ENCODE measurements at regions not wholly inside any gene's neighbourhood (a gene's known extent, or its start where the extent isn't known, plus 50 kb on each side); places are given as distances from the start of the nearest gene placed in this dataset.
"Not testable (repeated sequence)": the region's sequence is repeated elsewhere in the genome, so short reads cannot be mapped to it uniquely, and the experiment has no call there.

DNA sequence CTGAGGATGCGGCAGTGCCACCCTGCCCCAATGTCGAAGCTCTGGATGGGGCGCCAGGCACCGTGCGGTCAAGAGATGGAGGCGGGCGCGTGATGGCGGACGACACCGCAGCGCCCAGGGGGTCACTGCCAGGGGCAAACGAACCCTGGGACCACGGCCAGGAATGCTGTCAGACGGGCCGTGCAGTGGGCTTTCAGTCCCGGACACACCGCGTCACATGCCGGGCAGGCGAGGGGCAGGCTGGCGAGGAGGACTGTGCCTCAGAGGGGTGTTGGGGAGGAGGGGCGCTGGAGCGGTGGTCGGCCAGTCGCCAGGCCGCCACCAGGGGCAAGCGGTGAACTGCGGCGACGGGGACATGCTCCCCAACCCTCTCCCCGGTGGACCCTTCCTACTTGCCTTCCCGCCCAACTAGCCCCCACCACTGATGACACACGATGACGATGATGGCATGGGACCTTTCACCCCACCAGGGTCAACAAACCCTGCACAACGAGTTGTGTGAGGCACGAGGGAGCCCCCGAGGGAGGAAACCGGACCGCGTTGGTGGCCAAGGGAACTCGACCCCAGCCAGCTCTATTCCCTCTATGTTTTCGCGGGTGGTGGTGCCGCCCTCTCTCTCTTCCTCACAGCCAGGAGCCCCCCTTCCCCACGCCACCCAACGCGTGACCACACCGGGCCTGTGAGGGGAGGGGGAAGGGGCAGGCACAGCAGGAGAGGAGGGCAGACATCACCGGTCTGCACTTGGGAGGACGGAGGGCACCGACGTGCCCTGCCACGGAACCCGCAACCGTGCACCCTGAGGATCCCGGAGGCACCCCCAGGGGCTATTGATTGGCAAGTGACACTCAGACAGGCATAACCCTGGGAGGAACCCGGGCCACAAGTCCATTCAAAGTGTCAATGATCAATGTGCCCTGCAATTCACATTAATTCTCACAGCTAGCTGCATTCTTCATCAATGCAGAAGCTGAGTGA, 1960.9 kb upstream of the DEFB115 start:
- no peak for DNase-seq (ENCODE audit: low spot score)

GRCh38 chr20:29297411-29298270, 1959.8 kb upstream of the DEFB115 start:
- no peak for DNase-seq (ENCODE audit: low spot score)

DNA sequence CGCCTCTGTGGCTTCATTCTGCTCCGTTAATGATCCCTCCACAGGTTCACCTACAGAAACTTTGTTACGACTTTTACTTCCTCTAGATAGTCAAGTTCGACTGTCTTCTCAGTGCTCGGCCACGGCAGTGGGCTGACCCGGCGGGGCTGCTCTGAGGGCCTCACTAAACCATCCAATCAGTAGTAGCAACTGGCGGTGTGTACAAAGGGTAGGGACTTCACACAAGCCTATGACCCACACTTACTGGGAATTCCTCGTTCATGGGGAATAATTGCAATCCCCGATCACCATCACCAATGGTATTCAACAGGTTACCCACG, 1959.2 kb upstream of the DEFB115 start:
- DNase-seq (ENCODE audit: low spot score) = no peak

DNA sequence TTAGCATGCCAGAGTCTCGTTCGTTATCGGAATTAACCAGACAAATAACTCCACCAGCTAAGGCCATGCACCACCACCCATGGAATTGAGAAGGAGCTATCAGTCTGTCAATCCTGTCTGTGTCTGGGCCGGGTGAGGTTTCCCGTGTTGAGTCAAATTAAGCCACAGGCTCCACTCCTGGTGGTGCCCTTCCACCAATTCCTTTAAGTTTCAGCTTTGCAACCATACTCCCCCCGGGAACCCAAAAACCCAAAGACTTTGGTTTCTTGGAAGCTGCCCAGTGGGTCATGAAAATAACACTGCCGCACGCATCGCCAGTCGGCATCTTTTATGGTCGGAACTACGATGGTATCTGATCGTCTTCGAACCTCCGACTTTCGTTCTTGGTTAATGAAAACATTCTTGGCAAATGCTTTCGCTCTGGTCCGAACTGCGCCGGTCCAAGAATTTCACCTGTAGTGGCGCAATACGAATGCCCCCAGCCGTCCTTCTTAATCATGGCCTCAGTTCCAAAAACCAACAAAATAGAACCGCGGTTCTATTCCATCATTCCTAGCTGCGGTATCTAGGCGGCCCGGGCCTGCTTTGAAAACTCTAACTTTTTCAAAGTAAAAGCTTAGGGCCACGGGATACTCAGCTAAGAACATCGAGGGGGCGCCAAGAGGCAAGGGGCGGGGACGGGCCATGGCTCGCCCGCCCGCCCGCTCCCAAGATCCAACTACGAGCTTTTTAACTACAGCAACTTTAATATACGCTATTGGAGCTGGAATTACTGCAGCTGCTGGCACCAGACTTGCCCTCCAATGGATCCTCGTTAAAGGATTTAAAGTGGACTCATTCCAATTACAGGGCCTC, 1958.5 kb upstream of the DEFB115 start:
- DNase-seq (ENCODE audit: low spot score) = no peak

DNA sequence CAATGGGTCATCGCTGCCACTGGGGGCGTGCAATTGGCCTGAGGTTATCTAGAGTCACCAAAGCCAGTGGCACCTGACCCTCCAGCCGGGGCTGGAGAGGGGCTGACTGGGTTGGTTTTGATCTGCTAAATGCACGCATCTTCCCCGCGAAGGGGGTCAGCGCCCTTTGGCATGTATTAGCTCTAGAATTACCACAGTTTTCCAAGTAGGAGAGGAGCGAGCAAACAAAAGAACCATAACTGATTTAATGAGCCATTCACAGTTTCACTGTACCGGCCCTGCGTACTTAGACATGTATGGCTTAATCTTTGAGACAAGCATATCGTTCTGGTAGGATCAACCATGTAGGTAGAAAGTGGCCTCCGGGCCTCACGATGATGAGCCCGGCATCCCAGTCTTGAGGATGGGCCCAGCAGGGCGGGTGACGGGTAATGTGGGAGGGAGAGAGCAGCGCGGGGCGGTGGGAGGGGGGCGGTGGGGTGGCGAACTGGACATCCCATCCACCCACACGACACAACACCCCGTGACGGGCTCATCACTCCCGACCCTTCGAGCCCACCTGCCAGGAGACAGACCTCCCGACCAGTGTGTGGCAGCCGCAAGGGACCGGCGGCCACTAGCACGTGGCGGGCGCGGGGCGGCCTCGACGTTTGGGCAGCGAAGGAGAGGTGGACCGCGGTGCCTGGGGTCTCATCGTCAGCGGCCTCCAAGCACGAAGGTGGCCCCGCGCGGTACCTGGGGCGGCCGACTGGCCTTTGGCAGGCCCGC, 1957.5 kb upstream of the DEFB115 start:
- DNase-seq (ENCODE audit: low spot score) = no peak

GRCh38 chr20:29300579-29301551, 1956.6 kb upstream of the DEFB115 start:
- DNase-seq (ENCODE audit: low spot score) = no peak

DNA sequence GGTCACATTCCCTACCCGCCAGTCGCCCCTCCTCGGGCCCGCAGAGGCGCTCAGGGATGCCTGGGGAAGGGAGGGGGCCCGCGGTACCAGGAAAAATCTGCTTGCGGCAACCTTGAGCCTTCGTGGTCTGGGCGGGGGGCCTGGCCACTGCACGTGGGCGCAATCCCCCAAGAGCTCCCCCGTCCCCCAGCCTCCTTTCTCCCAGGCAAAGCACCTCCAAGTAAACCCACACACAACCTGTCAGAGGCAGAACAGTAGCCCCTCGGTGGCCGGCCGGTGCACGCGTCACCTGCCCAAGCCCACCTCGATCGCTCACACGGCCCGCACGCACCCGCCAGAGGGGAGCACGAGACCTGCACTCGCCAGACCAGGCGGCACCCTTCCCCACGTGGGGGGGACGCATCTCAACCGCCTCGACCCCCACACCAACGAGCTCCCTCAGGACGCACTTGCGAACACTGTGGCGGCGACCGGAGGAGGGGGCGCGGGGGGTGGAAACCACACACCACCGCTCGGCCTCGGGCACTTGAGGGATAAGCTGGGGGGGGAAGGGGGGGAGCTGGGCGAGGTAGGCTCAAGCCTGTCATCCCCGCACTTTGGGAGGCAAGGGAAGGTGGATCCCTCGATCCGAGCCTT, 1955.7 kb upstream of the DEFB115 start:
- DNase-seq (ENCODE audit: low spot score) = no peak

- DNase-seq (ENCODE audit: low spot score) = no peak
Observed at GRCh38 chr20:29302979-29303644, 1954.4 kb upstream of the DEFB115 start.

DNA sequence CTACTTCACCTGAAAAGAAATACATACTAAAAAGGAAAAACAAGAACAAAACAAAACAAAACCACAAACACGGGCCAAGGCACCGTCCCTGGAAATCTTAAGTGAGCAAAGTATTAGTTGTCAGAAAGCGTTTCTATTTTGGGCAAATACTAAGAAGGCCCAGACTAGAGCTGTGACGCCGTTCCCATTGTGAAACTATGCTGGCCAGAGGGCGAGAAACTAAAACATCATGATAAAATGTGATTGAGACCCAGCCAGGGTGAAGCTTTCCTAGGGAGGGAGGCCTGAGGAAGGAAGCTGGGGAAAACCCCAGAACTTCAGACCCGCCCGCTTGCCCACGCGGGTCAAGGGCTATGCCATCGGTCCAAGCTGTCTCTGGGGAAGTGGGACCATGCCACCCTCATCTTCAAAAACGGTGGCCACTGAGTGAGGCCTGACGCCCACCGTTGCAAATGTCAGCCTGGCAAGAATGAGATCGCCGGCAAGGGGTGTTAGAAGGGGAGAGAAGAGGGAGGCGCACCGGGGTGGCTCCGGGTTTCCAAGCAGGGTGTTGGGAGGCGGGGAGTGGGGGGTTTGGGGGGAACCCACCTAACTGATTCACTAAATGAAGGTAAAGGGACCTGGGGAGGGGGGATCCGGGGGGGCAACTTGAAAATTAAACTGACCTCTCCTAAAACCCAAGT, 1950.9 kb upstream of the DEFB115 start:
- DNase-seq (ENCODE audit: low spot score) = no peak

GRCh38 chr20:29307484-29307883, 1950.0 kb upstream of the DEFB115 start:
- not testable (repeated sequence) for DNase-seq (ENCODE audit: low spot score)

DNA sequence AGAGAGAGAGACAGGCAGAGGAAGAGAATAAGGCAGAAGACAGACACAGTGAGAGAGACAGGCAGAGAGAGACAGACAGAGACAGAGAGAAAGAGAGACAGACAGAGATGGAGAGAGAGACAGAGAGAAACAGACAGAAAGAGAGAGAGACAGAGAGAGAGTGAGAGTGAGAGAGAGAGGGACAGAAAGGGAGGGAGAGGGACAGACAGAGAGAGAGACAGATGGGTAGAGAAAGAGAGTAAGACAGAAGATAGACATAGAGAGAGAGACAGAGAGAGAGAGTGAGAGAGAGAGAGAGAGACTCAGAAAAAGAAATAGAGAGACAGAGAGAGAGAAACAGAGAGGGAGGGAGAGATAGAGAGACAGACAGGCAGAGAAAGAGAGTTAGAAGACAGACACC, 1948.5 kb upstream of the DEFB115 start:
- DNase-seq (ENCODE audit: low spot score) = not testable (repeated sequence)

DNA sequence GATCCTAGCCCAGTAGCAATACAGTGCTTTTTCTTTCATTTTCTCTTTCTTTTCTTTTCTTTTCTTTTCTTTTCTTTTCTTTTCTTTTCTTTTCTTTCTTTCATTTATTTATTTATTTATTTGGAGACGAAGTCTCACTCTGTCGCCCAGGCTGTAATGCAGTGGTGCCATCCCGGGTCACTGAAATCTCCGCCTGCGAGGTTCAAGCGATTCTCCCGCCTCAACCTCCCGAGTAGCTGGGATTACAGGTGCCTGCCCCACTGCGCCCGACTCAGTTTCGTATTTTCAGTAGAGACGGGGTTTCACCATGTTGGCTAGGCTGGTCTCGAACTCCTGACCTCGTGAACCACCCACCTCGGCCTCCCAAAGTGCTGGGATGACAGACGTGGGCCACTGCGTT, 1948.0 kb upstream of the DEFB115 start:
- not testable (repeated sequence) for DNase-seq (ENCODE audit: low spot score)

DNA sequence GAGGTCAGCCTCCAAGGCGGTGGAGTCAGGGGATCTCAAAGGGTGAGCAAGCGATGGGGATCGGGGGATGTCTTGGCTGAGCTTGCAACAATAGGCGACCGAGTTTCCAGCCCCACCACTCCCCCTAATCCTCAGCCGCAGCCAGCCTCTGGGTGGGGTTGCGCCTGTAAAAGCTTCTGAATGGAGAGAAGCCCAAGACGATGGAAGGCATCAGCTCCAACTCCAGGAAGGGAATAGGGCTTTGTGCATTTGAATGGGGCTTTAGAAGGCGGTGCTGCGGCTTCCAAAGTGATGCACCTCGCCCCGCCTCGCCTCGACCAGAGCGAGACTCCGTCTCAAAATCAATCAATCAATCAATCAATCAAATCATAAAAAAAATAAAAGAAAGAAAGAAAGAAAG, 1946.4 kb upstream of the DEFB115 start:
- not testable (repeated sequence) for DNase-seq (ENCODE audit: low spot score)

GRCh38 chr20:29312679-29313078, 1944.8 kb upstream of the DEFB115 start:
- DNase-seq (ENCODE audit: low spot score) = not testable (repeated sequence)

DNA sequence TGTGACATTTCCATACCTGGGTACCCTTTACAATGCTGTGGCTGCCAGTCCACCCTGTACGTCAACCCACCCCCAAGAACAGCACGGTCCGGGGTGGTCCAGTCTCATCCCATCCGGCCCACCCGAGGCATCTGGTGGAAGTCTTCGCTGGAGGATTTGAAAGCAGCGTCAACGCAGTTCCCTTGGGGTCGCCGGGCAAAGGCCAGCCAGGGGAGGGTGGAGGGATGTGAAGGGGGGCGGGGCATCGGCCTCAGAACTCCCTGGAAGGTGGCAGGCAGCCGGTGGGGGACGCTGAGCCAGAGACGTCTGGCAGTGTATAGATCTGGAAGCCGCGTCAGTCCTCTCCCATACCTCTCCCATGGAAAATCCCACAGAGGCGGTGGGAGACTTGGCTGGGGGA, 1944.0 kb upstream of the DEFB115 start:
- DNase-seq (ENCODE audit: low spot score) = no peak

GRCh38 chr20:29314294-29314693, 1943.2 kb upstream of the DEFB115 start:
- no peak for DNase-seq (ENCODE audit: low spot score)

- DNase-seq (ENCODE audit: low spot score) = no peak
Observed at GRCh38 chr20:29318871-29319461, 1938.5 kb upstream of the DEFB115 start.

- DNase-seq (ENCODE audit: low spot score) = no peak
Observed at GRCh38 chr20:29319725-29320124, 1937.7 kb upstream of the DEFB115 start.
